SHP77 treated with DMSO at 0.1 percent for 48 hours (cell line): ENCODE measurements at regions not wholly inside any gene's neighbourhood (a gene's known extent, or its start where the extent isn't known, plus 50 kb on each side); places are given as distances from the start of the nearest gene placed in this dataset.

Experiments
- DNase-seq: peaks from one replicate; lab custom pipeline; 2025; lab: John Stamatoyannopoulos, UW

DNA sequence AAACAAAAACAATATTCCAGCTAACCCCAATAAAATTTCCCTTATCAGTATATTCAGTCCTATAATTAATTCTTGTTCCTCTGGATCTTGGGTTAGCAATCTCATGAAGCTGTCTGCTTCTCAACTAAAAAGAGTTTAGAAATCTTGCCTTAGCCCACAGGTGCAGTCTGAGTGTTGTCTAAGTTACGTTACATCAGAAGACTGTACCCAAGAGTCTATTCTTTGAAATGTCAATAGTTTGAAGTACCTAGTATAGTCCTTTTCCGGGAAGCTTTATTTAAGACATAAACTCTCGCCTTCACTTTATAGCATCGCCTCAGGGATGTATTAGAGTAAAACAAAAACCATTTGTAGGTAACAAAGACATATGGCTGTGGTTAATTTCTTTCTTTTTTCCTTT, 465.1 kb downstream of the FUT8 start:
- DNase-seq: no peak

DNA sequence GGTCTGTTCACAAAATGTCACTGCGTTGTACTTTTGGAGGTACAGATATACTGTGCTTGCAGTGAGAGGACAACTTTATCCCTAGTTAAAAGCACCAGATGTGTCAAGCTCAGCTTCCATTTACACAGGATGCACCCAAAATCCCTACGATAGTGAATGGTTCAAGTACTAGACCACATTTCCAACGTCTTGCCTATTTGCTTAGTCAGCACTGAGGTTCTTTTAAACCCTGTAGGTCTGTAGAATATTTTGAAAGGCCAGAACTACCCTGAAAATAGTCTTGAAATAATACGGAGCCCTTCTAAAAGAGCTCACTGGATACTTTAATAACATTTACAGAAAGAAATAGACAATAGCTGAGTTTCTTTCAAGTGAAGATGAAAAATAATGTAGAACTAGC, 466.1 kb downstream of the FUT8 start:
- no peak for DNase-seq

DNA sequence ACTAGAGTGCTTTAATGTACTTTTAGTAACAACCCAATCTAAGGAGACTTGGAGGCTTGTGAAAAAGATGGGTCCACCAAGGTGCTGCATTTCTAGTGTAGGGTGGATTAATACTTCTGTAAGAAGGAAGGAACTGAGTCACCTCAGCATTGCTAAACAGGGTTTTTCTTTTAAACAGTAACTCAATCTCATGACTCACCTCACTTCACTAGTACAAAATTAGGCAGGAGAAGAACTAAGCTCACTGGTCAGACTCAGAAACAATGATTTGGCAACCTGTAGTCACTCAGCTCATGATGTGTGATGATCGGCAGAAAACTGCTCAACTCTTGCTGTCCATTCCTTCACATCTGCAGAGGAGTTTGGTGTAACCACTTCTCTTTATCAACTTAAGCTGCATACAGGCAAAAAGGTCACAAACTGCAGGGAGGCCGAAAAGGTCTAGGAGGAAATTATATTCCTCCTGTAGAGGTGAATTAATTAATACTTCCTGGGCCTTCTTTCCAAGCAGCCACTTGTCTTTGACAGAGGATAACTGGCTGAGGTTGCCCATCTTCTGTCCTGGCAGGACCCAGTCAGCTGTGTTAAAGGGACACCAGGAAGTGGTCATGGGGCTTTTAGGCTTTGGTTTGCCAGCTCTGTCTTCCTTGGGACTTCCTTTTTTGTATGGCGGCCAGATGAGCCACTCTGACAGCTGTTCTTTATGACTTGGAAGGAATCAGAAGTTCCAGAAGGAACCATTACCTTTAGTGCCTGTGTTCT, 466.9 kb downstream of the FUT8 start:
- no peak for DNase-seq

DNA sequence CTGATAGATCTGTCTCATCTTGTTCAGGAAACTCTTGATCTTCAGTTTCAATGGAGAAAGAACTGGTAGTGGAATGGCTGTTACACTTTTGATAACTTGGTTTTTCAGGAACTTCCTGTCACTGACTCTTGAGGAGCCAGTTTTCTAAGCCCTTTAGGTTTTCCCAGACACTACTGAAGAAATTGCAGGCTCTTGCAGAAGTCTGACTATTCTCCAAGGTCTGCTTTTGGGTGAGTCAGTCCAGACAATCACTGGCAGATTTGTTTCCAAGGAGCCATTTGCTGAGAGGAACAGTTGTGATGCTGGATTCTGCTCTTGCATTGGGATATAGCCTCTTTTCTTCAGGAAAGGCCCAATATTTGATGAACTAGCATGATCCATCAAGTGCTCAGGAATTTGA, 468.0 kb downstream of the FUT8 start:
- DNase-seq: no peak

DNA sequence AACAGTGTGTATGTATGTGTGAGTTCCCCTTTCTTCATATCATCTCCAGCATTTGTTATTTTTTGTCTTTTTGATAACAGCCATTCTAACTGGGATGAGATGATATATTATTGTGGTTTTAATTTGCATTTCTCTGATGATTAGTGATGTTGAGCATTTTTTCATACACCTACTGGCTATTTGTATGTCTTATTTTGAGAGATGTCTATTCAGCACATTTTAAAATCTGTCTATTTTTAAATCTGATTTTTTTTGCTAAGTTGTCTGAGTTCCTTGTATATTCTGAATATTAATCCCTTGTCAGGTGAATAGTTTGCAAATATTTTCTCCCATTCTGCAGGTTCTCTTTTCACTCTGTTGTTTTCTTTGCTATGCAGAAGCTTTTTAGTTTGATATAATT, 469.1 kb downstream of the FUT8 start:
- DNase-seq: no peak

GRCh38 chr14:65888677-65889076, 476.1 kb downstream of the FUT8 start:
- DNase-seq: no peak

GRCh38 chr14:65892315-65892714, 479.8 kb downstream of the FUT8 start:
- no peak for DNase-seq

DNA sequence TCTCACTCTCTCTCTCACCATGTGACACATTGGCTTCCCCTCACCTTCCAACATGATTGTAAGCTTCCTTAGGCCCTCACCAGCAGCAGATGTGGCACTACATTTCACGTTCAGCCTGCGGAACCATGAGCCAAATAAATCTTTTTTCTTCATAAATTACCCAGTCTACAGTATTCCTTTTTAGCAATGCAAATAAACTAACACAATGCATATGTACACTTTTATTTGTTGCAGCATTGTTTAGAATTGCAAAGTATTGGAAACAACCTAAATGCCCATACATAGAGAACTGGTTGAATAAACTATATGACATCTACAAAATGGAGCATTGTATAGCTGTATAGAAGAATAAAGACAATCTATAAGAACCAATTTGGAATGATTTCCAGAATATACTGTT, 487.6 kb downstream of the FUT8 start:
- DNase-seq: no peak

- DNase-seq: no peak
Measured at GRCh38 chr14:65901595-65901994, 489.1 kb downstream of the FUT8 start.

DNA sequence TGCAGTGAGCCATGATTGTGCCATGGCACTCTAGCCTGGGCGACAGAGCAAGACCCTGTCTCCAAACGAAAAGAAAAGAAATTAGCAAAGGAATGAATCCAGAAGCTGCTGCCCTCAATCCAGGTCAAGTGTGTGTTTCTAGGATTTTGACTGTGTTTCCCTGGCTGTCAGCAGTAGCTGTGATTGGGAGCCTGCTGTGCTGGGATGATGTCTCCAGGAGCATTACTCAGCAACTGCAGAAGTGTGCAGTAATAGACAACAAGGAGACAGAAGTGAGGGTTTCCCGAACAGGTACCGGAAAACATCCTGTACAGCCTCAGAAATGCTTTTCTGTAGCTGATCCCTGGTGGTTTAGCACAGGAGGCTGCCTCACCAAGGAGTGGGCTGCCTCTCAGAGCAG, 492.5 kb downstream of the FUT8 start:
- DNase-seq: no peak

DNA sequence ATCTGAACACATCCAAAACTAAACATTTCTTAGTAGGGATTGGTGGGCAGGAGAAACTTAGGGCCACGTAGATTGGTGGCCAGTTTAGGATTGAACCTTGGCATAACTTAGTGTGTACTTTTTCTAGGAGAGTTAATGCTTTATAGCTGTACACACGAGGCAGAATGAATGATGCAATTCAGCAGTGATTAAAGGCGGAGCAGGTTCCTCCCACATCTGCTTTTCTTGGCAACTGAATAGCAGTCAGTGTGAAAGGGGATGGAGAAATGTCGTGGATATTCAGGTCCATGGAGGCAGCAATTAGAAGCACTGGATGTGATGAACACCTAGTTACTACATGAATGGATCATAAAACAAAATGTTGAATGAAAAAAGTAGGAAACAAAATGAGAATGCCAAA, 493.8 kb downstream of the FUT8 start:
- DNase-seq: no peak

- DNase-seq: no peak
Measured at GRCh38 chr14:65906948-65907347, 494.4 kb downstream of the FUT8 start.

GRCh38 chr14:65910108-65910786, 497.7 kb downstream of the FUT8 start:
- no peak for DNase-seq

GRCh38 chr14:65915125-65915524, 502.6 kb downstream of the FUT8 start:
- DNase-seq: no peak

GRCh38 chr14:65916055-65916454, 503.5 kb downstream of the FUT8 start:
- DNase-seq: no peak

DNA sequence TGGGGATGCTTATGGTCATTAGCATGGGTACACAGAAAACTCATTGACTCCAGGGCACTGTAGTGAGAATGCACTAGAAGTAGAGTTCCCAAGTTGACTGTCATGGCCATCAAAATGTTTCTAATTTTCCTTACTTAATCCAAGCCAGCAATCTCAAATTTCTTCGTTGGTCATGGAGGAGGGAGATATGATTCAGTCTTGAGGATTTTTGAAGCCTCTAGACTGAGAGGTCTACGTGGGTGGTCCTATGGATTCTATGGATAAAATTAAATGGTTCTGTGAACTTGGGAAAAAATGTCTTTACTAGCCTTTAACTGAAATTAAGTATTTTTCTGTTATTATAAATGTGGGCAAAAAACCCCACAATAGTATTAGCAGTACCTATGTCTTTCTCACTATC, 508.5 kb downstream of the FUT8 start:
- no peak for DNase-seq

GRCh38 chr14:65922142-65922541, 509.6 kb downstream of the FUT8 start:
- no peak for DNase-seq

DNA sequence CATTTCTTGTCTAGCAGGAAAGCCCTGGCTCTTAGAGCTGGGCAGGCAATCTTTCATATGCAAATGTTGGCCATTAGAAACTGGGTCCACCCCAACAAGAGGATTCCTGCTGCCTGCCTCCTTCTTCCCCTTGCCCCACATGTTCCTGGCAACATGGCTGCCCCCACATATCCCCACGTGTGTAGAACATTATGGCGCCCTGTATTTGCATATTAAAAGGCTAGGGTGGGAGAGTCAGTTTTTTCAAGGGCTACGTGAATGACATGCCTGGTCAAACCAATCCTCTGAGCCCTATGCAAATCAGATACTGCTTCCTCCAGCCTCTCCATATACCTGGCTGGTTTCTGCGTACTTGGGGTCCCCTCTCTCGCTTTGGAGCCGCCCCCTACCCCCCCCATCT, 514.0 kb downstream of the FUT8 start:
- DNase-seq: no peak

DNA sequence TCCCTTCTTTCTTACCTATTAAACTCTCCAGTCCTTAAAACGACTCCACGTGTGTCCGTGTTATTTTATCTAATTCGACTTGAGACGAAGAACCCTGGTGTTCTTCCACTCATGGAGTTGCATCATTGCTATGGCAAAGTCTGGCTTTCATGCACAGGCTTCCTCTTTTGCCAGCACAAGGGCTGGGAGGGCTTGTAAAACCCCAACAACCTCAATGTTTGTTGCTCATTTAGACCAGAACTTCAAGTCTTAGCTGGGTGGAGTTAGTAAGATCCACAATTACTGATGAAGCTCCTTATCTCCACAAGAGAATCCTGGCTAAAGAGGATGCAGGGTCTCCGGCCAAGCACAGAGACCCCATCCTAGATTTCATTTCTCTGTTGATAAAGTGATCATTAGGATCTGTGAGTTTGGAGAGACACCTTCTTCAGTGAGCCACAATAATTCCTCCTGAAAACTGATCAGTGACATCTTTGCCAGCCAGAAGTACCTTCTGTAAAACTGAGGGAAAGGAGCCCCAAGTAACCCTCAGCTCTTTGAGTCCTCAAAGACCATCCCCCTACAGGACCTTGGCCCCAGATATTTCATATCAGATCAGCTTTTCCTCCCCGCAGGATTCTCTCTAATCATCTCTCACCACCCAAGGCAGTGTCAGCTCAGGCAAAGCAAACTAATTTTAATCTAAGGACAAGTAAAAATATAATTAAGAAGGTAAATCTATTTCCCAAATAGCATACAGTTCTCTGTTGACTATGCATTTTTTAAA, 514.6 kb downstream of the FUT8 start:
- no peak for DNase-seq

DNA sequence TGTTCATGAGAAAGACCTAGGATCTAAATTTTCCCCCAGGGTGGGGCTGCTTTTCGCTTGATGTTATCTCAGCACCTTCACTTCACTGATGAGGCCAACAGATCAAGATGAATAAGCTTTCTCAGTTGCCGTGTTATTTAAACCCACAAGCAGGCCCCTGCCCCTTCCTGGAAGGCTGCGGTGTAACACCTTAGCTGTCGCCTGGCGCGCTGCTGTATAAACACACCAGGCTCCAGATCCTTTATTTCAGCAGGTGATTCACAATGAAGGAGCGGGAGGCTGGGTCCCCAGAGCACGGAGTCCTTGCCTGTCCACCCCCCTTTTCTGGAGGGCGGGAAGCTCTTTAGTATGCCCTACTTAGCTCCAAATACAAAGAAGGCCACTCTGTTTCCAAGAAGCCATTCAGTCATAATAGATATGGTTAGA, 515.4 kb downstream of the FUT8 start:
- peak; percentile 25 for DNase-seq

- DNase-seq: no peak
Measured at GRCh38 chr14:65928995-65929394, 516.5 kb downstream of the FUT8 start.

DNA sequence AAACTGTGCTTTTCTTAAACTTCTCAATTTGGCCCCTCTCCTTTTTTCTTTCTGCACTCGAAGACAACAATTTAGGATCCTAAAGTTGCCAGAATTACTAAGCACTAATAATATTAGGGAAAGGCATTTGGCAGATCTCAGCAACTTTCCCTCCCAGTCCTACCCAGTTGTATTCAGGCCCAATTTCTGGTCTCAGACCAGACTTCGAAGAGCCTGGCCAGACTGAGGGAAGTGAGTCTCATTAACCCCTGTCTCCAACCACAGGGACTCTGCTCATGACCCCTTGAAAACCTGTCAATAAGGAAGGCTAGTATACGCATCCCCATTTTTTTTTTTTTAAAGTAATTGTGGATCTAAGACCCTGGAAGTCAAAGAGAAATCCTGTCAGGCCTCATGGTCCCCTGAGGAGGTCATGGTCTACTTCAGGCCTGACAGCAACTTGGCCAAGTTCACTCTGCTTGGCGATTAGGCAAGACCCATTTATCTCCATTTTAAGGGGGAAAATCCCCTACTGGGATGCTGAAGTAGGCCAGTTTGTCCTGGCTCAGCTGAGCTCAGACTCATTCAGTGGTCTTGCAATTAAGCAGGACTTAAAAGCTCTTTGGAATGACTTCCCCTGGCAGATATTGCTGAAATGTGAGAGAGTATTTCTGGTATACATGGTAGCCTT, 521.0 kb downstream of the FUT8 start:
- DNase-seq: no peak

DNA sequence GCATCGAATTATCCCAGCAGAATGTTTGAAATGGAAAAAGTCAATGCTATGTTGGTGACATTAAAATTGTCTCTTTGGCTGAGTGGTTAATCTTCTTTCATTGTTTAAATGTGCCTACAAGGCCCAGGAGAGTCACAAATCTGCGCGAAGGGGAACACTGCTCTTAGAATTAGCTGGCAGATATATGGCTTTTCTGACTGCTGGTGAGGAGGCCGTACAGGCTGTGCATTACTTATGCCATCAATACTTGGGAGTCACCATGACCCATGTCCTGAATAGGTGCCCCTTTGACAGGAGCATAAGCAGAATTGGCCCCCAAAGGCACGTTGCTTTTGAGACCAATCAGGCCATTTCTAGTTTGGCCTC, 521.5 kb downstream of the FUT8 start:
- DNase-seq: no peak
